ENCODE measurements at regions not wholly inside any gene's neighbourhood (a gene's known extent, or its start where the extent isn't known, plus 50 kb on each side); places are given as distances from the start of the nearest gene placed in this dataset.

- no peak for TF ChIP-seq CTCF (conservative IDR thresholded peaks at IDR 0.05)
- no peak for TF ChIP-seq ZFX (IDR thresholded peaks at IDR 0.05)
- no peak overlapping the region for H3K27ac ChIP-seq
Observed at GRCh38 chr5:92605591-92605990, 975.4 kb downstream of the NR2F1-AS1 start.

GRCh38 chr5:92599217-92599810, 981.7 kb downstream of the NR2F1-AS1 start:
- TF ChIP-seq ZFX (IDR thresholded peaks at IDR 0.05) (no peak), CTCF (conservative IDR thresholded peaks at IDR 0.05) (no peak)
- no peak overlapping the region for H3K27ac ChIP-seq

GRCh38 chr5:92594031-92594430, 987.0 kb downstream of the NR2F1-AS1 start:
- TF ChIP-seq ZFX (IDR thresholded peaks at IDR 0.05) (no peak), CTCF (conservative IDR thresholded peaks at IDR 0.05) (no peak)

GRCh38 chr5:92588876-92589275, 992.1 kb downstream of the NR2F1-AS1 start:
- no peak for TF ChIP-seq ZFX (IDR thresholded peaks at IDR 0.05)
- TF ChIP-seq CTCF (conservative IDR thresholded peaks at IDR 0.05) = no peak
- no peak overlapping the region for H3K27ac ChIP-seq

More at GRCh38 chr5:92594031-92594430, 987.0 kb downstream of the NR2F1-AS1 start:
- H3K27ac ChIP-seq = no peak overlapping the region

- no peak overlapping the region for H3K27ac ChIP-seq
- TF ChIP-seq ZFX (IDR thresholded peaks at IDR 0.05) (no peak), CTCF (conservative IDR thresholded peaks at IDR 0.05) (no peak)
Observed at GRCh38 chr5:92581690-92582089, 999.3 kb downstream of the NR2F1-AS1 start.

- H3K27ac ChIP-seq = no peak overlapping the region
- TF ChIP-seq CTCF (conservative IDR thresholded peaks at IDR 0.05) = no peak
- TF ChIP-seq ZFX (IDR thresholded peaks at IDR 0.05) = no peak
Observed at GRCh38 chr5:92581249-92581648, 999.8 kb downstream of the NR2F1-AS1 start.

GRCh38 chr5:92580814-92581213, 1000.2 kb downstream of the NR2F1-AS1 start:
- H3K27ac ChIP-seq = no peak overlapping the region
- no peak for TF ChIP-seq CTCF (conservative IDR thresholded peaks at IDR 0.05)
- no peak for TF ChIP-seq ZFX (IDR thresholded peaks at IDR 0.05)
